ENCODE measurements at regions not wholly inside any gene's neighbourhood (a gene's known extent, or its start where the extent isn't known, plus 50 kb on each side); places are given as distances from the start of the nearest gene placed in this dataset.

DNA sequence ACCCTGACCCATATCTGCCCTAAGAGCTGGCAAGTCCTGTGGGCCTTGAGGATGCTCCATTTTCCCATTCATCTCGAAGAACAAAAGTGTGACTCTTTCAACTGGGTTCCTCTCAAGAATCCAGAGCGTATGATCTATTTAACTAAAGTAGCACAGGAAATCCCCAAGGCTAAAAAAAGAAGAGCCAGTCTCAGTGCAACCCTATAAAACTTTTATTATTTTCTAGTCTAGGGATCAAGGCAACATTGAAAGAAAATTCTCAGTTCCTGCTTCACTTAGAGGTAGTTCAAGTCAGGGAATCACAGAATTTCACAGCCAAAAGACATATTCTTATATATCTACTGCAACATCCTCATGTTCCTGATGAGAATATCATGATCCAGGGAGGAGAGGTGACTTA is 51.6 kb upstream of the GRM7 start:
- TF ChIP-seq, protein P1, sequence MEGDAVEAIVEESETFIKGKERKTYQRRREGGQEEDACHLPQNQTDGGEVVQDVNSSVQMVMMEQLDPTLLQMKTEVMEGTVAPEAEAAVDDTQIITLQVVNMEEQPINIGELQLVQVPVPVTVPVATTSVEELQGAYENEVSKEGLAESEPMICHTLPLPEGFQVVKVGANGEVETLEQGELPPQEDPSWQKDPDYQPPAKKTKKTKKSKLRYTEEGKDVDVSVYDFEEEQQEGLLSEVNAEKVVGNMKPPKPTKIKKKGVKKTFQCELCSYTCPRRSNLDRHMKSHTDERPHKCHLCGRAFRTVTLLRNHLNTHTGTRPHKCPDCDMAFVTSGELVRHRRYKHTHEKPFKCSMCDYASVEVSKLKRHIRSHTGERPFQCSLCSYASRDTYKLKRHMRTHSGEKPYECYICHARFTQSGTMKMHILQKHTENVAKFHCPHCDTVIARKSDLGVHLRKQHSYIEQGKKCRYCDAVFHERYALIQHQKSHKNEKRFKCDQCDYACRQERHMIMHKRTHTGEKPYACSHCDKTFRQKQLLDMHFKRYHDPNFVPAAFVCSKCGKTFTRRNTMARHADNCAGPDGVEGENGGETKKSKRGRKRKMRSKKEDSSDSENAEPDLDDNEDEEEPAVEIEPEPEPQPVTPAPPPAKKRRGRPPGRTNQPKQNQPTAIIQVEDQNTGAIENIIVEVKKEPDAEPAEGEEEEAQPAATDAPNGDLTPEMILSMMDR (IDR thresholded peaks at IDR 0.05) = no peak
